ENCODE measurements at regions not wholly inside any gene's neighbourhood (a gene's known extent, or its start where the extent isn't known, plus 50 kb on each side); places are given as distances from the start of the nearest gene placed in this dataset.

GRCh38 chr10:78451592-78451991 is 417.9 kb downstream of the RPS24 start:
- TF ChIP-seq CTCF (IDR thresholded peaks at IDR 0.05) (no peak), POLR2A (IDR thresholded peaks at IDR 0.05) (no peak), EP300 (IDR thresholded peaks at IDR 0.05) (no peak)
